ENCODE measurements at regions not wholly inside any gene's neighbourhood (a gene's known extent, or its start where the extent isn't known, plus 50 kb on each side); places are given as distances from the start of the nearest gene placed in this dataset.

GRCh38 chr3:13210221-13210975 lies 137.2 kb upstream of the IQSEC1 start:
- Histone ChIP-seq H4K20me1 (ENCODE audit: insufficient read depth, low read length) (no peaks in the 10 kb centered on the region), H3K4me2 (ENCODE audit: low read depth, low read length) (no peak overlapping the region), H3F3A (ENCODE audit: insufficient read depth, low read length) (no peaks in the 10 kb centered on the region), H3K9me3 (replicated peaks; ENCODE audit: insufficient read depth, low read length) (no peaks in the 10 kb centered on the region), H3K79me2 (ENCODE audit: low read length) (no peaks in the 10 kb centered on the region), H3K4me1 (ENCODE audit: low read length) (no peaks in the 10 kb centered on the region), H3K27me3 (replicated peaks; ENCODE audit: insufficient read depth, low read length) (peaks cover 8% of the 10 kb centered on the region; the same call in 1 of the 2 replicates), H2AFZ (ENCODE audit: low read length) (no peak overlapping the region), H3K9me2 (replicated peaks; ENCODE audit: insufficient read depth, low read length) (no peaks in the 10 kb centered on the region), H3K9ac (ENCODE audit: low read length) (no peak overlapping the region), H3K36me3 (replicated peaks; ENCODE audit: insufficient read depth, low read length) (no peaks in the 10 kb centered on the region), H3K4me3 (ENCODE audit: low read length) (no peak overlapping the region), H3K27ac (ENCODE audit: low read length) (no peak overlapping the region)
- no peak for TF ChIP-seq EZH2 (optimal IDR thresholded peaks at IDR 0.05; ENCODE audit: low read depth, low read length)
- TF ChIP-seq EZH2phosphoT487 (IDR thresholded peaks at IDR 0.05; ENCODE audit: low read length): no peak
- no peak for TF ChIP-seq CTCF (IDR thresholded peaks at IDR 0.05; ENCODE audit: low read length)
- DNase-seq: no peak

- Histone ChIP-seq H3K4me3 (ENCODE audit: low read length) (no peak overlapping the region), H3K9me2 (replicated peaks; ENCODE audit: insufficient read depth, low read length) (no peaks in the 10 kb centered on the region), H3K36me3 (replicated peaks; ENCODE audit: insufficient read depth, low read length) (no peaks in the 10 kb centered on the region), H3K4me2 (ENCODE audit: low read depth, low read length) (no peak overlapping the region), H3K79me2 (ENCODE audit: low read length) (no peaks in the 10 kb centered on the region), H4K20me1 (ENCODE audit: insufficient read depth, low read length) (no peaks in the 10 kb centered on the region), H3K27me3 (replicated peaks; ENCODE audit: insufficient read depth, low read length) (peaks cover 8% of the 10 kb centered on the region; the same call in 1 of the 2 replicates), H3K9me3 (replicated peaks; ENCODE audit: insufficient read depth, low read length) (no peaks in the 10 kb centered on the region), H2AFZ (ENCODE audit: low read length) (no peak overlapping the region), H3F3A (ENCODE audit: insufficient read depth, low read length) (no peaks in the 10 kb centered on the region), H3K4me1 (ENCODE audit: low read length) (no peaks in the 10 kb centered on the region), H3K27ac (ENCODE audit: low read length) (no peak overlapping the region), H3K9ac (ENCODE audit: low read length) (no peak overlapping the region)
- DNase-seq: no peak
- TF ChIP-seq EZH2phosphoT487 (IDR thresholded peaks at IDR 0.05; ENCODE audit: low read length): no peak
- no peak for TF ChIP-seq CTCF (IDR thresholded peaks at IDR 0.05; ENCODE audit: low read length)
- TF ChIP-seq EZH2 (optimal IDR thresholded peaks at IDR 0.05; ENCODE audit: low read depth, low read length): no peak
These were observed 136.4 kb upstream of the IQSEC1 start for GRCh38 chr3:13209634-13209997.

GRCh38 chr3:13208706-13209633 lies 135.7 kb upstream of the IQSEC1 start:
- Histone ChIP-seq H3K9me2 (replicated peaks; ENCODE audit: insufficient read depth, low read length) (no peaks in the 10 kb centered on the region), H3K27me3 (replicated peaks; ENCODE audit: insufficient read depth, low read length) (peaks cover 8% of the 10 kb centered on the region; the same call in 1 of the 2 replicates), H3K4me2 (ENCODE audit: low read depth, low read length) (no peak overlapping the region), H3K79me2 (ENCODE audit: low read length) (no peaks in the 10 kb centered on the region), H3K4me1 (ENCODE audit: low read length) (no peaks in the 10 kb centered on the region), H4K20me1 (ENCODE audit: insufficient read depth, low read length) (no peaks in the 10 kb centered on the region), H3K4me3 (ENCODE audit: low read length) (no peak overlapping the region), H3F3A (ENCODE audit: insufficient read depth, low read length) (no peaks in the 10 kb centered on the region), H3K27ac (ENCODE audit: low read length) (no peak overlapping the region), H2AFZ (ENCODE audit: low read length) (no peak overlapping the region), H3K9me3 (replicated peaks; ENCODE audit: insufficient read depth, low read length) (no peaks in the 10 kb centered on the region), H3K9ac (ENCODE audit: low read length) (no peak overlapping the region), H3K36me3 (replicated peaks; ENCODE audit: insufficient read depth, low read length) (no peaks in the 10 kb centered on the region)
- no peak for DNase-seq
- no peak for TF ChIP-seq CTCF (IDR thresholded peaks at IDR 0.05; ENCODE audit: low read length)
- no peak for TF ChIP-seq EZH2phosphoT487 (IDR thresholded peaks at IDR 0.05; ENCODE audit: low read length)
- no peak for TF ChIP-seq EZH2 (optimal IDR thresholded peaks at IDR 0.05; ENCODE audit: low read depth, low read length)
